GM13976 (cell line): ENCODE measurements at regions not wholly inside any gene's neighbourhood (a gene's known extent, or its start where the extent isn't known, plus 50 kb on each side); places are given as distances from the start of the nearest gene placed in this dataset.

ENCODE experiments used
- DNase-seq: peaks from one replicate; pipeline ENCODE4 v3.0.0; 2012; ENCODE audit warnings: low spot score
- in situ Hi-C: fragments of 300-500 bp; cut with MboI; formaldehyde crosslinking; loops from one replicate; pipeline ENCODE4 v1.12.0; 2022; ENCODE audit warnings: low sequenced_read_pairs, mixed read lengths, inconsistent platforms; ENCODE audit not compliant: unreplicated experiment
- TF ChIP-seq, protein P1 (sequence below): IDR thresholded peaks from 2 replicates; pipeline ENCODE4 v1.5.1; 2012; ENCODE audit warnings: borderline replicate concordance, mild to moderate bottlenecking; ENCODE audit not compliant: insufficient read depth; ENCODE audit errors: extremely low read depth, missing control alignments, control extremely low read depth

DNA sequence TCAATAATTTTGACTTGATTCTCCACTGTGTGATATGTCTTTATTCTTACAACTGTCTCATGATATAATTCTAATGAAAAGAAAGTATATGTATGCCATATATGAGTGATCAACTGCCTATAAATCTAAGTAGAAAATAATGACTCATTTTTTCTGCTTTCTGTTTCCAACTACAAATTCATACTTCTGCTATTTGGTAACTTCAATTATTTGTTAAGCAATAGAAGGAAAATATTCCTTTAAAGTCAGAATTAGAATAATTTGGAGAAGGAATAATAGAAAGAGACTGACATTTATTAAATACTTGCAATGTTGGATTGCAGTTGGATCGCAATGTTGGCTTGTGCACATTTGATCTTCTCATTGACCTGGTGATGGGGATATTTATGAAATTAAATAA lies 204.2 kb upstream of the PACRGL start:
- TF ChIP-seq, protein P1, sequence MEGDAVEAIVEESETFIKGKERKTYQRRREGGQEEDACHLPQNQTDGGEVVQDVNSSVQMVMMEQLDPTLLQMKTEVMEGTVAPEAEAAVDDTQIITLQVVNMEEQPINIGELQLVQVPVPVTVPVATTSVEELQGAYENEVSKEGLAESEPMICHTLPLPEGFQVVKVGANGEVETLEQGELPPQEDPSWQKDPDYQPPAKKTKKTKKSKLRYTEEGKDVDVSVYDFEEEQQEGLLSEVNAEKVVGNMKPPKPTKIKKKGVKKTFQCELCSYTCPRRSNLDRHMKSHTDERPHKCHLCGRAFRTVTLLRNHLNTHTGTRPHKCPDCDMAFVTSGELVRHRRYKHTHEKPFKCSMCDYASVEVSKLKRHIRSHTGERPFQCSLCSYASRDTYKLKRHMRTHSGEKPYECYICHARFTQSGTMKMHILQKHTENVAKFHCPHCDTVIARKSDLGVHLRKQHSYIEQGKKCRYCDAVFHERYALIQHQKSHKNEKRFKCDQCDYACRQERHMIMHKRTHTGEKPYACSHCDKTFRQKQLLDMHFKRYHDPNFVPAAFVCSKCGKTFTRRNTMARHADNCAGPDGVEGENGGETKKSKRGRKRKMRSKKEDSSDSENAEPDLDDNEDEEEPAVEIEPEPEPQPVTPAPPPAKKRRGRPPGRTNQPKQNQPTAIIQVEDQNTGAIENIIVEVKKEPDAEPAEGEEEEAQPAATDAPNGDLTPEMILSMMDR = no peak
- in situ Hi-C loops = no loop called here
- no peak for DNase-seq

GRCh38 chr4:20504146-20504545 lies 196.1 kb upstream of the PACRGL start:
- no peak for DNase-seq
- in situ Hi-C loops = no loop called here
- TF ChIP-seq, protein P1 = no peak

DNA sequence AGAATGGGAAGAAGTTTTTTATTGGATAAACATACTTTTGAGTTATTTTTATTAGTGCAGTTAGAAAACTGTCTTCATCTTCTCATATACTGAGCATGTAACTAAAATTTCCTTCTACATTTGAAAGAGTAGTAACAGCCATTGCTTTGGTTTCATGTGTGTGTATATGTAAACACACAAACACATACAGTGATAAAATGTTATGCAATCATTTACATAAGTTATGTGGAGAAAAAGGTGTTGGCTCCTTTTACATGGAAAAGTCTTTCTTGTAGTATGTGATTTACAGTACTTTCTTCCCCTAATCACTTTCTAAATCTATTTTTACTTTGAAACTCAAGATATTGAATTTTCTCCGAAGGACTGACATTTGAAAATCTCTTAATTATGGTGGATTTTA lies 194.3 kb upstream of the PACRGL start:
- TF ChIP-seq, protein P1 = no peak
- DNase-seq = no peak
- in situ Hi-C loops = no loop called here

DNA sequence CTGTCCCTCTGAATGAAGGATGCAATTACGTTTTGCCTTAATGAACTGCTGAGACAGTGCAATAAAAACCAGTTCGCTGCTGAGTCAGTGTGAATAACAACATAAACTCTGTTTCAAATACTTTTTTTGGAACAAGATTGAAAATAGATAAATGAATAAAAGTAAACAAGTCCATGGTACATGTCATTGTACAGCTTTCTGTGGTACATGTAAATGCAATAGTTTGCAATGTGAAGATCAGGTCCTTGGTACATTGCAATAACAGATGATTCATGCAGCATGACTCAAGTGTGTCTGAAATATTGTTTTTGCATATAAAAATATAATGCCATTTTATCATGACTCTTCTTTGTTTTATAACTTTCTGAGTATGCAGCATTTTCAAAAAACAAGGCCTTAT lies 193.4 kb upstream of the PACRGL start:
- no peak for DNase-seq
- in situ Hi-C loops = no loop called here

DNA sequence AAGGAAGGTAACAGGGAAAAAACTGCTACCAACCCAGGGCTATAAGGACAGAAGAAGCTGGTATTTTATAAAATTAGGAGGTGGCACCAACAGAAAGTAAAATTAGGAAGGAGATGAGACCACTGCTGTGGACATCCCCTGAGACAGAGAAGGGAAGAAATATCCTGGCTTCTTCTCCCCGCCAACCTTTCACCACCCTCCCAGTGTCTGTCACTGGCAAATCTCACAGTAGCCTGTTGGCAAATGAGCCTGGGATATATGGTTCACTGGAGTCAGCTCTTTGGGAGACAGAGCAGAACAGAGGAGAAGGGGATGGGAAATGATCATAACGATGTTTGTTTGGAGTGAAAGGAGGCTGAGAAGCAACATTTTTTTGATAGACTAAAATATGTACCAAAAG lies 190.9 kb upstream of the PACRGL start:
- in situ Hi-C loops = no loop called here
- TF ChIP-seq, protein P1 = no peak
- no peak for DNase-seq

More for the DNA sequence above, 193.4 kb upstream of the PACRGL start:
- TF ChIP-seq, protein P1 = no peak

GRCh38 chr4:20512033-20512792 lies 188.0 kb upstream of the PACRGL start:
- DNase-seq = no peak
- in situ Hi-C loops = no loop called here
- TF ChIP-seq, protein P1 = no peak
